ENCODE measurements at regions not wholly inside any gene's neighbourhood (a gene's known extent, or its start where the extent isn't known, plus 50 kb on each side); places are given as distances from the start of the nearest gene placed in this dataset.

DNA sequence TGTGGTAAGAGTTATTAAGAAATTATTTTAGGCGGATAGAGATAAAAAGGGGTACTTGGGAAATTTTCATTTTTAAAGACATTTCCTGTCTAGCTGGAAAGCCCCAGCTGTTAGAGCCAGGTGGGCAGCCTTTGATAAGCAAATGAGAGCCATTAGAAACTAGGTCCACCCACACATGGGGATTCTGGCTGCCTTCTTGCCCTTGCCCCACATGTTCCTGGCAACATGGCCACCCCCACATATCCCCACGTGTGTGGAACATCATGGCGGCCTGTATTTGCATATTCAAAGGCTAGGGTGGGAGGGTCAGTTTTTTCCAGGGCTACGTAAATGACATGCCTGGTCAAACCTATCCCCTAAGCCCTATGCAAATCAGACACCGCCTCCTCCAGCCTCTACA, 1382.1 kb downstream of the AACS start (continued):
- TF ChIP-seq, protein P1, sequence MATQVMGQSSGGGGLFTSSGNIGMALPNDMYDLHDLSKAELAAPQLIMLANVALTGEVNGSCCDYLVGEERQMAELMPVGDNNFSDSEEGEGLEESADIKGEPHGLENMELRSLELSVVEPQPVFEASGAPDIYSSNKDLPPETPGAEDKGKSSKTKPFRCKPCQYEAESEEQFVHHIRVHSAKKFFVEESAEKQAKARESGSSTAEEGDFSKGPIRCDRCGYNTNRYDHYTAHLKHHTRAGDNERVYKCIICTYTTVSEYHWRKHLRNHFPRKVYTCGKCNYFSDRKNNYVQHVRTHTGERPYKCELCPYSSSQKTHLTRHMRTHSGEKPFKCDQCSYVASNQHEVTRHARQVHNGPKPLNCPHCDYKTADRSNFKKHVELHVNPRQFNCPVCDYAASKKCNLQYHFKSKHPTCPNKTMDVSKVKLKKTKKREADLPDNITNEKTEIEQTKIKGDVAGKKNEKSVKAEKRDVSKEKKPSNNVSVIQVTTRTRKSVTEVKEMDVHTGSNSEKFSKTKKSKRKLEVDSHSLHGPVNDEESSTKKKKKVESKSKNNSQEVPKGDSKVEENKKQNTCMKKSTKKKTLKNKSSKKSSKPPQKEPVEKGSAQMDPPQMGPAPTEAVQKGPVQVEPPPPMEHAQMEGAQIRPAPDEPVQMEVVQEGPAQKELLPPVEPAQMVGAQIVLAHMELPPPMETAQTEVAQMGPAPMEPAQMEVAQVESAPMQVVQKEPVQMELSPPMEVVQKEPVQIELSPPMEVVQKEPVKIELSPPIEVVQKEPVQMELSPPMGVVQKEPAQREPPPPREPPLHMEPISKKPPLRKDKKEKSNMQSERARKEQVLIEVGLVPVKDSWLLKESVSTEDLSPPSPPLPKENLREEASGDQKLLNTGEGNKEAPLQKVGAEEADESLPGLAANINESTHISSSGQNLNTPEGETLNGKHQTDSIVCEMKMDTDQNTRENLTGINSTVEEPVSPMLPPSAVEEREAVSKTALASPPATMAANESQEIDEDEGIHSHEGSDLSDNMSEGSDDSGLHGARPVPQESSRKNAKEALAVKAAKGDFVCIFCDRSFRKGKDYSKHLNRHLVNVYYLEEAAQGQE (IDR thresholded peaks at IDR 0.05; ENCODE audit: unreplicated experiment) = no peak
- TF ChIP-seq ZNF114 (CRISPR knock-in tag; IDR thresholded peaks at IDR 0.05) = no peak
- TF ChIP-seq, protein P2, sequence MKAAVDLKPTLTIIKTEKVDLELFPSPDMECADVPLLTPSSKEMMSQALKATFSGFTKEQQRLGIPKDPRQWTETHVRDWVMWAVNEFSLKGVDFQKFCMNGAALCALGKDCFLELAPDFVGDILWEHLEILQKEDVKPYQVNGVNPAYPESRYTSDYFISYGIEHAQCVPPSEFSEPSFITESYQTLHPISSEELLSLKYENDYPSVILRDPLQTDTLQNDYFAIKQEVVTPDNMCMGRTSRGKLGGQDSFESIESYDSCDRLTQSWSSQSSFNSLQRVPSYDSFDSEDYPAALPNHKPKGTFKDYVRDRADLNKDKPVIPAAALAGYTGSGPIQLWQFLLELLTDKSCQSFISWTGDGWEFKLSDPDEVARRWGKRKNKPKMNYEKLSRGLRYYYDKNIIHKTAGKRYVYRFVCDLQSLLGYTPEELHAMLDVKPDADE (IDR thresholded peaks at IDR 0.05) = no peak

DNA sequence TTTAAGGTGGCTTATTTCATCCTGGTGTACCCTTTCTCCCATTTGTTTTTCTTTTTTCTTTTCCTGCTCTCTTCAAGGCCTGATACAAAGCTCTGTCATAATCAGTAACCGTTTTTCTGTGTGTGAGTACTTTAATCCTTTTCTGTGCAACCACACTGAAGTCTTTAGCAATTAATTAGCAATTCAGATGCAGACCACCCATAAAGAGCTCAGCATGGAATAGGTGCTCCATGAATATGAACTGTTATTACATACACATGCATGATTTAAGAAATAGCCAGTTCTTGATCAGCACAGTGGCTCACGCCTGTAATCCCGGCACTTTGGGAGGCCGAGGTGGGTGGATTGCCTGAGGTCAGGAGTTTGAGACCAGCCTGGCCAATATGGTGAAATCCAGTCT, 1386.6 kb downstream of the AACS start:
- no peaks in the 10 kb centered on the region for H3K27me3 ChIP-seq (ENCODE audit: insufficient read depth)
- H2AFZ ChIP-seq = no peak overlapping the region
- Mint-ChIP-seq H3K9me3 (peaks cover 97% of the 10 kb centered on the region), H3K27ac (no peak overlapping the region), H3K4me3 (no peak overlapping the region), H3K4me1 (no peaks in the 10 kb centered on the region), H3K36me3 (ENCODE audit: low read depth) (peaks cover 53% of the 10 kb centered on the region), H3K27me3 (ENCODE audit: insufficient read depth, low read depth, poor library complexity) (peaks cover 7% of the 10 kb centered on the region)
- no peaks in the 10 kb centered on the region for H3F3A ChIP-seq (replicated peaks; ENCODE audit: low read depth)
- no peaks in the 10 kb centered on the region for H3K36me3 ChIP-seq (ENCODE audit: insufficient read depth)
- 0 out of 2 replicates have a peak, but pooled peaks cover 7% of the 10 kb centered on the region for H3K4me1 ChIP-seq (ENCODE audit: insufficient read depth)
- H3K4me3 ChIP-seq = no peak overlapping the region
- H4K20me1 ChIP-seq (replicated peaks; ENCODE audit: insufficient read depth) = no peaks in the 10 kb centered on the region
- H3K9me2 ChIP-seq (ENCODE audit: insufficient read depth) = no peaks in the 10 kb centered on the region; the same call in 1 of the 2 replicates
- H3K4me2 ChIP-seq = no peak overlapping the region
- no peak overlapping the region for H3K27ac ChIP-seq (ENCODE audit: low read depth)
- DNase-seq (ENCODE audit: low spot score) (no peak), ATAC-seq (no peak)
- H3K79me2 ChIP-seq (replicated peaks; ENCODE audit: insufficient read depth) = no peaks in the 10 kb centered on the region
- TF ChIP-seq ZNF114 (CRISPR knock-in tag; IDR thresholded peaks at IDR 0.05) (no peak), EZH2 (IDR thresholded peaks at IDR 0.05; ENCODE audit: low read depth, unreplicated experiment) (no peak), ZNF331 (CRISPR knock-in tag; IDR thresholded peaks at IDR 0.05; ENCODE audit: low read depth) (no peak), POLR2AphosphoS5 (IDR thresholded peaks at IDR 0.05; ENCODE audit: low read depth) (no peak), EZH2phosphoT487 (IDR thresholded peaks at IDR 0.05; ENCODE audit: unreplicated experiment) (no peak), JUNB (IDR thresholded peaks at IDR 0.05; ENCODE audit: unreplicated experiment) (no peak), NANOG (IDR thresholded peaks at IDR 0.05; ENCODE audit: borderline replicate concordance) (no peak), CREB1 (CRISPR knock-in tag; IDR thresholded peaks at IDR 0.05; ENCODE audit: low read depth) (no peak)
- TF ChIP-seq, protein P3, sequence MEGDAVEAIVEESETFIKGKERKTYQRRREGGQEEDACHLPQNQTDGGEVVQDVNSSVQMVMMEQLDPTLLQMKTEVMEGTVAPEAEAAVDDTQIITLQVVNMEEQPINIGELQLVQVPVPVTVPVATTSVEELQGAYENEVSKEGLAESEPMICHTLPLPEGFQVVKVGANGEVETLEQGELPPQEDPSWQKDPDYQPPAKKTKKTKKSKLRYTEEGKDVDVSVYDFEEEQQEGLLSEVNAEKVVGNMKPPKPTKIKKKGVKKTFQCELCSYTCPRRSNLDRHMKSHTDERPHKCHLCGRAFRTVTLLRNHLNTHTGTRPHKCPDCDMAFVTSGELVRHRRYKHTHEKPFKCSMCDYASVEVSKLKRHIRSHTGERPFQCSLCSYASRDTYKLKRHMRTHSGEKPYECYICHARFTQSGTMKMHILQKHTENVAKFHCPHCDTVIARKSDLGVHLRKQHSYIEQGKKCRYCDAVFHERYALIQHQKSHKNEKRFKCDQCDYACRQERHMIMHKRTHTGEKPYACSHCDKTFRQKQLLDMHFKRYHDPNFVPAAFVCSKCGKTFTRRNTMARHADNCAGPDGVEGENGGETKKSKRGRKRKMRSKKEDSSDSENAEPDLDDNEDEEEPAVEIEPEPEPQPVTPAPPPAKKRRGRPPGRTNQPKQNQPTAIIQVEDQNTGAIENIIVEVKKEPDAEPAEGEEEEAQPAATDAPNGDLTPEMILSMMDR (conservative IDR thresholded peaks at IDR 0.05; ENCODE audit: low read depth in 2 of 2) = no peak
- TF ChIP-seq, protein P2 (IDR thresholded peaks at IDR 0.05) = no peak
- TF ChIP-seq, protein P1 (IDR thresholded peaks at IDR 0.05; ENCODE audit: unreplicated experiment) = no peak
